LoVo (cell line): ENCODE measurements at regions not wholly inside any gene's neighbourhood (a gene's known extent, or its start where the extent isn't known, plus 50 kb on each side); places are given as distances from the start of the nearest gene placed in this dataset.

ENCODE experiments used
- DNase-seq: peaks from one replicate; pipeline ENCODE4 v3.0.0-alpha.2; 2016; ENCODE audit warnings: low spot score

DNA sequence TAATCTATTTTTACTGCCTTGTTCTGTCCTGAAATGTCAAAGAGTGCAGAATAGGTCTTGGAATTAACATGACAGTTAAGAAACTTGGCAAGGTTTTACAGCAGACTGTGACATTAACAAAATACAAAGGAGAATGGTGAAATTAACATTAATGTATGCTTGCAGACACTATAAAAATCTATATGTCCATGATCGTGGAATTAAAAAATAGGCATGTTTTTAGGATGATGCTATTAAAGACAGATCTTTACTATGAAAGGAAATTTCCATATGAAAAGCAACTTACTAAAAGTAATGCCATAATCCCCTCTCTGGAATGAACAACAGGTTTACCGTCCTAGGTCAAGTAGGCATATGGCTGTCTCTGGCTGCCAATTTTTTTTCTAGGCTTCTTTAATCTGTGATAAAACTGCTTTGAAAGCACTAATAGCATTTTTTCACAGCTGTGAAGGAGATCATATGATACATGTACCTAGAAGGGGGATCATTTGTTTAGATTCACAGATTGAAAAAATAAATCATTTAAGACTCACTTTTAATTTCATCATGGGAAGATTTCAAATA lies 291.5 kb downstream of the ZNF536 start:
- DNase-seq, result no peak

DNA sequence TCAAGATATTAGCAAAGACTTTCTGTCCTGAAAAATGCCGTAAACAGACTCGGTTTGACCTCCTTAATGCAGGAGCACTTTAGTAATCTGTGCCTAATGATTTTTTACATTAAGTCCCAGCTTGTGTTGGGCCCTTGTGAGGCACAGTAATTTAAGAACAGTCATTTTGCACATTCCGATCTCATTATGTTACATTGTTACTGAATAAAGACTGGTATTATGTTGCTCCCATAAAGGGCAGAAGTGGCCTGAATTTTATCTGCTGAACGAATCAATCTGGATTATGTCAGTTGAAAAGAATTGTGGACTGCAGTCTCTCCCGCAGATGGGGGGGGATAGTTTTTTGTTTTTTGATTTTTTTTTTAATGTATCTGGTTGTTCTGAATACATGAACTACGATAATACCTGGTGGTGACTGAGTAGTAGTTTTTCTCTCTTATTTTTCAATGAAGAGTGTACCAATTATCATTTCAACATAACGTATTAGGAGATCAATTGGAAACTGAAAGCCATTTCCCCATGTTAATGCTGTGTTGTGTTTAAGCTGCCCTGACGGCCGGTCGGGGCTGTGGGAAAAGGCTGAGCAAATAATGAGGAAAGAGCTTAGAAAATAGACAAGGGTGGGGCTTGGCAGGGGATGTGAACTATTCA lies 290.2 kb downstream of the ZNF536 start:
- DNase-seq, result no peak

- no peak for DNase-seq
These were observed 287.5 kb downstream of the ZNF536 start for GRCh38 chr19:30659638-30660037.

- no peak for DNase-seq
These were observed 284.4 kb downstream of the ZNF536 start for GRCh38 chr19:30656520-30657100.

DNA sequence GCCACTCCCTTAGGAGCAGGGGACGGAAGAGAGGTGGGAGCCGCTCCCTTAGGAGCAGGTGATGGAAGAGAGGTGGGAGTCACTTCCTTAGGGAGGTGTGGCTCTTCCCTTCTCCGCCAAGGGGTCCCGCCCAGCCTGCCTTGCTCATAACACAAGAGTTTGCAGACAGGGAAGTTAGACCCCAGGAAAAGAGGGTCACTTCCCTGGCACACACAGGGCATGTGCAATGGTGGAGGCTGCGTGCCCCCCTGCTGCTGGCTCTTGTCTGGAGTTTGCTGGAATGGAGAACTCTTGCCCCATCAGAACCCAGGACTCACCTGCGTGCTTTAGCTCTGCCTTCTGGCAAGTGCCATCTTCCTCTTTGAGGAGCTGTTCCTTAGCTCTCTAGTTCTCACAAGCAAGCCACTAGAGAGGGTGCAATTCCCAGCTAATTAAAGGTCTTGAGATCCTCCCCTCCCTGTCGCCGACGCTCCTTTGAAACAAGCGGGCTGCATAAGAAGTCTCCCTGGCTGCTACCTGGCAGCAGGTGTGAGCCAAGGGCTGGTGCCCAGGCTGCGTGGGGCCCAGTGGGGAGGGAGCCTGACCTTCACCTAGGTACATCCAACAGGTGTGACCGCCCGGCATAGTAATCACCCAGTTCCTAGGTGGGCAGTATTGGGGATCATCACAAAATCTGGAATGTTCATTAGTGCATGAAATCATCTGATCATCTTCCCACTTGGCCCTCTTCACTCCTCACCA lies 281.6 kb downstream of the ZNF536 start:
- DNase-seq, result no peak

- no peak for DNase-seq
These were observed 280.6 kb downstream of the ZNF536 start for GRCh38 chr19:30652751-30653150.

DNA sequence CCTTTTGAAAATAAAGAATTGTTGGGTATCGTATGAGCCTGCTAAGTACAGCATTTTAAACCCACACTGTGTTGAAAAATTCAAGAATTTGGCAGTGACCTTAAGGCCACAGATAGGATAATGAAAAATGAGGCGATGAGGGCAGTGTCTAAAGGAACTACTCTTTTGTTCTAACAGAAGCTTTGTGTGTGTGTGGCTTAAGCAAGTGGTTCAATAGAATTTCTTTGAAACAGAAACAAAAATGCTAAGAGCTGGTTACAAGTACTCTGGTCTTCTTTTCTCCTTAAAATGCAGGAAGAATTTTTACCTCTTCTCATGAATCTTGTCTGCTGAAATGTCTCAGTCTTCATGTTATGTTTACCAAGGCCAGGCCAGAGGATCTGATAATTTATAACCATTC lies 279.5 kb downstream of the ZNF536 start:
- DNase-seq, result no peak

DNA sequence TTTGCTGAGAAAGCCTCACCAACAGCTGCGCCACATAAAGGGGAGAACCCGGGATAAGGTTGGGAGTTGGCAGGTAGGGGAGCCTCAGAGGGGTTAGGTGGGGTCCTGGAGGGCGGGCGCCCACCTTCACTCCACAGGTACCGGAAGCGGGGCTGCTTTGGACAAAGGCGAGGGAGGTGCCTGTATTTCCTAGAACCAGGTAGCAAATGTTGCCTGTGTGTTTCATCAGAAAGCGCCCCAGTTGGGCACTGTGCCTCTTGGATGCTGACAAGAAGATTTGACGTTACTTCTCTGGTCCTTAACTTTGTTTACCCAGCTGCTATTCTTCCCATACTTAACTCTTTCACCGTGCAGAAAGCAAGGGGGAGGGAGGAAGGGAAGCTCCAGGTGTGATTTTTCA lies 278.9 kb downstream of the ZNF536 start:
- DNase-seq, result no peak

DNA sequence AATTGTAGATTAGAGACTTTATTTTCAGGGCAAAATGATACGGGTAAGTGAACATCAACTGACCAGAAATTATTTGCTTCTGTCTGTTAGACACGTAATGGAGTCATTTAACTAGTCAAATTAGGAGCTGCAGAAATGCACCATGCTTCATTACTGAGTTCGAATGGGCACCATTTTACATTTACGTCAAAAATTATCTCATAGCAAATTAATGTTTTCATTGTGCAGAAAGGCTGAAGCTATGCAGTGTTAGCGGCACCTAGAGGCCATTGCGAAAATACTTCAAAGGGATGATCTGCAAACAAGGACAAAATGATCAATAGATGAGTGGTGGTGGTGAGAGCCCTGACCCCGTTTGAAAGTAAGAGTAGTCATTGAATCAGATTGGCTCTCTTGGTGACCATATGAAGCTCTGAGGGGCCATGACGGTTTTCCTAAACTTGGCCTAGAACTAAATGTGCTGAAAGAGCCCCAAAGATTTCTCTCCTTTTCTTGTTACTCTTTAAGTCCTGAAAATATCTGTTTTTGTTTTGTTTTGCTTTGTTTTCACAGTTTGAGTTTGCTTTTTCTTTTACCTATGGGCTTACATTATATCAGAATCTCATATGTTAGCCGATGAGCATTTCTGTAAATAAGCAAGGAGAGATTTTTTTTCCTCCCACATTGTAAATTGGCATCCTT lies 277.9 kb downstream of the ZNF536 start:
- DNase-seq, result peak; percentile 30

- no peak for DNase-seq
These were observed 277.0 kb downstream of the ZNF536 start for GRCh38 chr19:30648866-30649862.

DNA sequence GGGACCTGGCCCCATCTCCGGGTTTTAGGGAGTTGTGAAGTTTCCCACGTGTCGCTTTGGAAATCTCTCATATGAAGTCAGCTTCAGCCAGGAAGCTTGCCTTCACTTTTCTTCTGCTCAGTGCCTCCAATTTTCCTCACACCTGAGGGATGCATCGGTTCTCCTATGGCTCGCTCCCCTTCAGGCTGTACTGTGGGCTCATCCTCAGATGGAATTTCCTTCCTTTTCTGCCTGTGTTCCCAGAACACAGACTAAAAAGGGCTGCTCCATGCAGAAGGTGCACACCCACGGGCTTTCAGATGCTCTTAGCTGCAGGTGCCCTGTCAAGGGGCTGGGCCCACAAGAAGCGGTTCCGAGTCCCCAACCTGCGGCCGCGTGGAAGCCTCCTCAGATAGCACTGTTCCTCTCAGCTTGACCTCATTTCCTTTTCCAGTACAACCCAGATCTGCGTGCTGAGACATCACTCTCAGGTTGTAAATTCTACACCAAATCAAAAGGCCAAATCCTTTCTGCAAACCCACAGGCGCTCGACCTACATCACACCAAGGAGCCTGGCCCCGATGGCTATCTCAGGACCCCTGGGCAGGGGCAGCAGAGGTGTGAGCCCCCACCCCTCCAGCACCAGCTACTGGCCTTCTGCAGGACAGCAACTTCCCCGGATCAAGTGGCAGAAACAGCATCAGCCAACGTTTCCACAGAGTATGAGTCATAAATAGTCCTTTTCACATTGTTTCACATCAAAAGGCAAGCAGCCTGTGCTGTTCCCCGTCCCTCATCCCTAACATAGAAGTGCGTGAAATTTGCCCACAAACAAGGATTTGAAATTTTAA lies 275.9 kb downstream of the ZNF536 start:
- no peak for DNase-seq

DNA sequence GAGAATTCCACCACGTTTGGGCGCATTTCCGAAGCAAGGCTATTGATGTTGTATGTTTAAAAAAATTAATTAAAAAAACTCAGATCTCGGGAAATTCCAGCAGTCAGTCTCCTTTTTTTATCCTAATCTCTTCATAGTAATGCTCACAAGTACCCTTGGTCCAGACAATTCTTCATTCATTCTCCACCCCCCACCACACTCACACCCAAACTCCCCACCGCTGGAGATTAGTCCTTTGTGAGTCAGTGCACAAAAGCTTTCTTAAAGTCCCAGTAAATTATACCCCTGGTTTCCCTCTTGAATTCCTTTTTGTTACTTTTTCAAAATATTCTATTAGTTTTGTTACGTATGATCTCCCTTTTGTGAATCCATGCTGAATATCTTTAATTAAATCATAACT lies 274.6 kb downstream of the ZNF536 start:
- no peak for DNase-seq

GRCh38 chr19:30645946-30646577 lies 273.9 kb downstream of the ZNF536 start:
- no peak for DNase-seq

DNA sequence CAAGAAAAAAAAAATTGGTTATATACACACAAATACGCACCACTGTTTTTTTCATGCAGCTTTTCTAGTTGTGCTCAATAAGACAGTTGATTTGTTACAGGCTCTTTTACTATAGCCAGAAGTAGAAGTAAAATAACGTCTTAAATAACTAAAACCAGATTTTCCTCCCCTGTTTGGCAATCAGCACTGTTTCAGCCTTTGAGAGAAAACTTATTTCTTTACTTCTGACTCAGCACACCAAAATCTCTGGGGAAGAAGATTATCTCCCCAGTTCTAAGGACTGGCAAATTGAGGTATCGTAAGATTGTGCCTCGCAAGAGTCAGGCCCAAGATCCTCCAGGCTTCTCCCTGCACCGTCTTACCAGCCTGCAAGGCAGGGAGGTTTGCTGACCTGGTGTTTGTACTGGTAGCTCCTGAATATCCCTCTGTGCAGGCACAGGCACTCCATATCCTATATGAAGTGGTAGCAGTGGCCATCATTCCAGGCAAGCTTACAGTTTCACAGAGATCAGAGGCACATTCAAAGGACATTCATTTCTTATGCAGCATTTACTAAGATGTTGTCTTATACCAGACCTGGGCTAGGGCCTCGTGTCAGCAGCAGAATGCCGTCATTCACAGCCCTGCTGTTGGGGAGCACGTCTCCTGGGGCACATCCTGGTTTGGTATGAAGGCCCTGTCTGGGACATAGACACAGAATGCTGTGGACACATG lies 268.2 kb downstream of the ZNF536 start:
- DNase-seq, result no peak

- DNase-seq, result no peak
These were observed 266.7 kb downstream of the ZNF536 start for GRCh38 chr19:30638889-30639288.

GRCh38 chr19:30637926-30638325 lies 265.7 kb downstream of the ZNF536 start:
- DNase-seq, result no peak

- DNase-seq, result no peak
These were observed 263.1 kb downstream of the ZNF536 start for GRCh38 chr19:30634996-30635975.
